Lung (tissue), 11 donors: ENCODE measurements at regions not wholly inside any gene's neighbourhood (a gene's known extent, or its start where the extent isn't known, plus 50 kb on each side); places are given as distances from the start of the nearest gene placed in this dataset.

Source experiments
- ATAC-seq: fragments of 200-7000 bp; cut with Tn5 transposase; one replicate; pipeline ENCODE4 v1.9.1; 2020; ENCODE audit warnings: moderate number of reproducible peaks; ENCODE audit not compliant: insufficient read depth, low FRiP score
- DNase-seq, 3 donors: peaks; one replicate each; pipeline ENCODE4 v3.0.0-alpha.2; 2013 to 2017
- H3K27ac ChIP-seq, 2 donors: one replicate each; pipeline ENCODE4 v1.5.1; 2013; ENCODE audit warnings: mild to moderate bottlenecking in 2 of 2, moderate library complexity in 2 of 2, control low read depth in 1 of 2, inconsistent platforms in 1 of 2, low read depth in 1 of 2, low read length in 1 of 2
- H3K27me3 ChIP-seq, 3 donors: one replicate each; pipeline ENCODE4 v1.5.1; 2013; ENCODE audit warnings: low read length in 2 of 3; ENCODE audit not compliant: control insufficient read depth in 3 of 3, insufficient read depth in 3 of 3
- H3K36me3 ChIP-seq, 4 donors: one replicate each; pipeline ENCODE4 v1.5.1; 2013; ENCODE audit warnings: low read length in 4 of 4, mild to moderate bottlenecking in 1 of 4, moderate library complexity in 1 of 4; ENCODE audit not compliant: control insufficient read depth in 4 of 4, insufficient read depth in 4 of 4
- H3K4me1 ChIP-seq, 5 donors: one replicate each; pipeline ENCODE4 v1.5.1; 2013; ENCODE audit warnings: low read length in 5 of 5, mild to moderate bottlenecking in 2 of 5, moderate library complexity in 1 of 5; ENCODE audit not compliant: control insufficient read depth in 5 of 5, insufficient read depth in 5 of 5
- H3K4me3 ChIP-seq: one replicate; pipeline ENCODE4 v1.5.1; 2013; ENCODE audit warnings: mild to moderate bottlenecking, control low read depth, moderate library complexity
- H3K9ac ChIP-seq, 2 donors: one replicate each; pipeline ENCODE4 v1.5.1; 2013; ENCODE audit warnings: low read length in 2 of 2, control low read depth in 1 of 2; ENCODE audit not compliant: insufficient read depth in 1 of 2
- H3K9me3 ChIP-seq, 4 donors: one replicate each; pipeline ENCODE4 v1.5.1; 2013; ENCODE audit warnings: low read length in 3 of 4, mild to moderate bottlenecking in 1 of 4, moderate library complexity in 1 of 4; ENCODE audit not compliant: control insufficient read depth in 4 of 4, insufficient read depth in 3 of 4
- CTCF ChIP-seq: IDR thresholded peaks from 2 replicates; pipeline ENCODE4 v1.5.1; 2012; ENCODE audit warnings: mild to moderate bottlenecking; ENCODE audit errors: control extremely low read depth, extremely low read depth
- WGBS, 2 donors: extraction: QIAGEN DNeasy Blood & Tissue Kit; methylation state at CpG; one replicate each; pipeline ENCODE4 v1.1.7; 2013; 5-methylcytosine and 5-hydroxymethylcytosine counted together
- donor health status: control.
- donor health status: control.
- donor health status: Bipolar disorder and iron deficiency.
- donor health status: healthy.
- donor health status: DM: yes; HTN: yes; CAD: no.

GRCh38 chr3:124352149-124352539, 360.2 kb upstream of the ROPN1 start:
- ATAC-seq (no peak), DNase-seq (peak in 2 of 3 donors; percentile 24 to 49)
- no peak for TF ChIP-seq CTCF
- H3K9me3 ChIP-seq: no peaks in the 10 kb centered on the region
- H3K27me3 ChIP-seq: no peaks in the 10 kb centered on the region
- 84 to 87% methylated on average over 3 of the region's 3 CpGs for whole genome bisulfite sequencing, 2 donors
- no peak overlapping the region for H3K27ac ChIP-seq
- no peak overlapping the region for H3K4me3 ChIP-seq
- H3K9ac ChIP-seq: no peak overlapping the region
- peaks cover 0 to 15% (median 4%) of the 10 kb centered on the region in 5 donors for H3K4me1 ChIP-seq
- peaks cover 0 to 8% (median 0%) of the 10 kb centered on the region in 4 donors for H3K36me3 ChIP-seq

- H3K4me1 ChIP-seq: peaks cover 0 to 23% (median 8%) of the 10 kb centered on the region in 5 donors
- H3K9me3 ChIP-seq: no peaks in the 10 kb centered on the region
- ATAC-seq (no peak), DNase-seq (no peak)
- no peak overlapping the region for H3K27ac ChIP-seq
- TF ChIP-seq CTCF: no peak
- H3K9ac ChIP-seq: no peak overlapping the region
- no peaks in the 10 kb centered on the region for H3K36me3 ChIP-seq
- 86 to 87% methylated on average over 2 of the region's 2 CpGs for WGBS, 2 donors
- no peaks in the 10 kb centered on the region for H3K27me3 ChIP-seq
- H3K4me3 ChIP-seq: no peak overlapping the region
Observed at GRCh38 chr3:124353691-124354090, 361.8 kb upstream of the ROPN1 start.

GRCh38 chr3:124354150-124354549, 362.2 kb upstream of the ROPN1 start:
- H3K9me3 ChIP-seq: no peaks in the 10 kb centered on the region
- no peaks in the 10 kb centered on the region for H3K27me3 ChIP-seq
- ATAC-seq: no peak
- no peaks in the 10 kb centered on the region for H3K36me3 ChIP-seq
- H3K27ac ChIP-seq: no peak overlapping the region
- TF ChIP-seq CTCF: no peak
- H3K4me3 ChIP-seq: no peak overlapping the region
- no peak for DNase-seq
- WGBS, 2 donors: 85 to 89% methylated on average over 2 of the region's 2 CpGs
- no peak overlapping the region for H3K9ac ChIP-seq
- peaks cover 0 to 27% (median 12%) of the 10 kb centered on the region in 5 donors for H3K4me1 ChIP-seq

DNA sequence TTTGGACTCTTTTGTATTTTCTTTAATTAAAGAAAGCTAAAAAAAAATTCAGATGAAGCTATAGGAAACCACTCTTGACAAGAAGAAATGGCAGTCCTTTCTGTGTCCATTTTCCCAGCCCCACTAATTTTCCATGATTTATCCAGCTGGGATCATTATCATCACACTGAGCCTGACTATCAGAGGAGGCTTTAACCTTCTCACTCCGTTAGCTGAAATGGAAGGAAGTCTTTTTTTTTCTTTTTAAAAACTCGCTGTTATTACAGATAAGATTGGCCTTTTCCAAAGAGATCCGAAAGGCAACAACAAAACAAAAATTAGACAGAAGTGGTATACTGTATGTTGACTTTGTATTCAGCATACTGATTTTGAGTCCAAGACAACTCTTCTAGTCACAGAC, 366.2 kb upstream of the ROPN1 start:
- Histone ChIP-seq H3K9me3 (no peaks in the 10 kb centered on the region), H3K36me3 (no peaks in the 10 kb centered on the region), H3K4me1 (peaks cover 0 to 53% (median 24%) of the 10 kb centered on the region in 5 donors), H3K9ac (no peak overlapping the region), H3K4me3 (no peak overlapping the region), H3K27ac (no peak overlapping the region), H3K27me3 (no peaks in the 10 kb centered on the region)
- DNase-seq (peak in 2 of 3 donors; percentile 86 to 88), ATAC-seq (no peak)
- 85 to 86% methylated on average over 3 of the region's 3 CpGs for WGBS, 2 donors
- TF ChIP-seq CTCF: no peak
